NK-92 (cell line): ENCODE measurements at regions not wholly inside any gene's neighbourhood (a gene's known extent, or its start where the extent isn't known, plus 50 kb on each side); places are given as distances from the start of the nearest gene placed in this dataset.
"Not testable (repeated sequence)": the region's sequence is repeated elsewhere in the genome, so short reads cannot be mapped to it uniquely, and the experiment has no call there.

Source experiments
- DNase-seq: peaks from one replicate; lab custom pipeline; 2025; ENCODE audit not compliant: unreplicated experiment; lab: John Stamatoyannopoulos, UW

GRCh38 chr9:71514344-71514975, 253.9 kb downstream of the CEMIP2 start:
- no peak for DNase-seq

GRCh38 chr9:71509054-71509453, 259.3 kb downstream of the CEMIP2 start:
- DNase-seq: no peak

- DNase-seq: not testable (repeated sequence)
Measured at GRCh38 chr9:71508141-71508540, 260.2 kb downstream of the CEMIP2 start.

GRCh38 chr9:71506821-71507220, 261.5 kb downstream of the CEMIP2 start:
- DNase-seq: no peak

GRCh38 chr9:71504636-71505035, 263.7 kb downstream of the CEMIP2 start:
- no peak for DNase-seq

- DNase-seq: no peak
Measured at GRCh38 chr9:71498691-71499090, 269.6 kb downstream of the CEMIP2 start.

GRCh38 chr9:71490810-71491209, 277.5 kb downstream of the CEMIP2 start:
- no peak for DNase-seq

GRCh38 chr9:71487061-71487460, 281.3 kb downstream of the CEMIP2 start:
- DNase-seq: no peak

- DNase-seq: no peak
Measured at GRCh38 chr9:71485326-71485725, 283.0 kb downstream of the CEMIP2 start.

- no peak for DNase-seq
Measured at GRCh38 chr9:71483436-71483835, 284.9 kb downstream of the CEMIP2 start.

- no peak for DNase-seq
Measured at GRCh38 chr9:71479621-71480020, 288.7 kb downstream of the CEMIP2 start.

GRCh38 chr9:71472400-71472799, 295.9 kb downstream of the CEMIP2 start:
- no peak for DNase-seq

GRCh38 chr9:71465392-71465791, 302.9 kb downstream of the CEMIP2 start:
- no peak for DNase-seq

GRCh38 chr9:71459082-71459481, 309.2 kb downstream of the CEMIP2 start:
- DNase-seq: no peak

- DNase-seq: no peak
Measured at GRCh38 chr9:71446473-71447411, 321.6 kb downstream of the CEMIP2 start.

- no peak for DNase-seq
Measured at GRCh38 chr9:71446106-71446472, 322.2 kb downstream of the CEMIP2 start.

- no peak for DNase-seq
Measured at GRCh38 chr9:71442937-71443336, 321.5 kb upstream of the TRPM3 start.

GRCh38 chr9:71441266-71441665, 319.8 kb upstream of the TRPM3 start:
- DNase-seq: no peak

GRCh38 chr9:71431931-71432330, 310.5 kb upstream of the TRPM3 start:
- DNase-seq: no peak

GRCh38 chr9:71407341-71407740, 285.9 kb upstream of the TRPM3 start:
- DNase-seq: not testable (repeated sequence)

- no peak for DNase-seq
Measured at GRCh38 chr9:71403106-71403505, 281.7 kb upstream of the TRPM3 start.

- no peak for DNase-seq
Measured at GRCh38 chr9:71393005-71393404, 271.6 kb upstream of the TRPM3 start.
